ENCODE measurements at regions not wholly inside any gene's neighbourhood (a gene's known extent, or its start where the extent isn't known, plus 50 kb on each side); places are given as distances from the start of the nearest gene placed in this dataset.

DNA sequence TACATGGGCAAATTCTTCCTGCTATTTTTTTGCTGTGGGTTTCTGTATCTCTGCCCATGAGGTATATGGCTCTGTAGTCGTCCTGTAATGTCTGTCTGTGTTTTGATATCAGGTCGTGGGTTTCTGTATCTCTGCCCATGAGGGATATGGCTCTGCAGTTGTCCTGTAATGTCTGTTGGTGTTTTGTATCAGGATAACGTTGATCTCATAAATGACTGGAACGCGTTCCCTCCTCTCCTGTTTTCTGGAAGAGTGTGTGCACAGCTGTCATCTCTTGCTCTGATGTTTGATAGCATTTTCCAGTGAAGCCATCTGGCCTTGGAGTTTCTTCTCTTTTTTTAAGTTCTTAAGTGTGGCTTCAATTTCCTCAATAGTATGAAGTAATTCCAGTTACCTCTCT lies 57.2 kb downstream of the SOX1 start:
- POLR2A ChIA-PET (ENCODE audit: unreplicated experiment), result interaction anchor here (0.7 kb wide), 1 partner anchor 1209 kb away, joined by 3 read pairs; the partner anchor contains the start of gene ANKRD10
- peaks cover 100% of the 10 kb centered on the region for H3K27me3 ChIP-seq (ENCODE audit: insufficient read depth, low read depth)

DNA sequence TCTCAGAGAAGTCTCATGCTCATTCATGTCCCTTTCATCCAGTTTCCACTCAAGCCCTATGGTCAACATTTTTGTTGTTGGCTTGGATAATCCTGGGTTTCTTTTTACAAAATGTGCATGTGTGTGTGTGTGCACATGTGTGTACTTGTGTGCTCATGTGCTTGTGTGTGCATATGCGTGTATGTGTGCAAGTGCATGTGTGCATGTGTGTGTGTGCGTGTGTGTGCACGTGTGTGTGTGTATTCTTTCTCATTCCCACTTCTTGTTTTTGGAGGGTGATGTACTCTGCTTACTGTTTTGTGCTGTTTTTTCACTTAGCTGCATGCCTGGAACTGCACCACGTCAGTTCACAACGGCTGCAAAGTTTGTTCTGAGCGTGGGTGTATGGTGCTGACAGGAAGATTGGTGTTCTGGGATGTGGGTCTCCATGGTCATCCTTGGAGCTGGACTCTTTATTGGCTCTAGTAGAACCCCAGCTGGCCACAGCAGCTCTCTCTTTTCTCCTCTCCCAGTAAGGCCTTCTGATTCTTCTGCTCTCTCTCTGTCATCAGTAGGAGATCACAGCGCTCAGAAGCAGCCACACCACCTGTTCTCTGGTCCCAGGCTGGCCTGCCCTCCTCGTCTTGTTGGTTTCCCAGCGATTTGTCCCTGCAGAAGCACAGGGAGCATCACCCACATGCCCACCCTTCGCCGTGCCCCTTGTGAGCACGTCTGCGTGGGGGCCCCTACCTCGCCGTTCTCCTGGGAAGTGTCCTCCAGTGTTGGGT lies 60.8 kb downstream of the SOX1 start:
- no peaks in the 10 kb centered on the region for H3K36me3 ChIP-seq (ENCODE audit: low read depth)
- no peak overlapping the region for H3K4me3 ChIP-seq
- BruUV-seq (replicated peaks), result no TSS peak
- ChIA-PET POLR2A (ENCODE audit: unreplicated experiment) (no interaction called here), CTCF (no interaction called here)
- no peaks in the 10 kb centered on the region for H3K79me2 ChIP-seq (ENCODE audit: low read depth)
- TF ChIP-seq EZH2 (IDR thresholded peaks at IDR 0.05; ENCODE audit: low read depth) (no peak), CTCF (conservative IDR thresholded peaks at IDR 0.05) (no peak)
- H2AFZ ChIP-seq, result no peak overlapping the region
- no peak overlapping the region for H3K27ac ChIP-seq
- peaks cover 9% of the 10 kb centered on the region; the same call in 1 of the 2 replicates for H4K20me1 ChIP-seq (ENCODE audit: insufficient read depth)
- H3K9me3 ChIP-seq (ENCODE audit: insufficient read depth, low read depth), result no peaks in the 10 kb centered on the region
- no peak for DNase-seq
- no peak overlapping the region for H3K4me2 ChIP-seq
- no peaks in the 10 kb centered on the region for H3K4me1 ChIP-seq (replicated peaks; ENCODE audit: insufficient read depth)
- peaks cover 100% of the 10 kb centered on the region for H3K27me3 ChIP-seq (ENCODE audit: insufficient read depth, low read depth)
- H3F3A ChIP-seq (ENCODE audit: insufficient read depth, low read depth), result no peaks in the 10 kb centered on the region
- intact Hi-C loops (cut with micrococcal nuclease; ENCODE audit: unreplicated experiment), result no loop called here
- no peaks in the 10 kb centered on the region for H3K9me2 ChIP-seq (ENCODE audit: insufficient read depth)

More for the DNA sequence above, 57.2 kb downstream of the SOX1 start:
- no peak for TF ChIP-seq EZH2 (IDR thresholded peaks at IDR 0.05; ENCODE audit: low read depth)
- no peak for TF ChIP-seq CTCF (conservative IDR thresholded peaks at IDR 0.05)
- Histone ChIP-seq H3F3A (ENCODE audit: insufficient read depth, low read depth) (no peaks in the 10 kb centered on the region), H3K79me2 (ENCODE audit: low read depth) (no peaks in the 10 kb centered on the region), H3K9me3 (ENCODE audit: insufficient read depth, low read depth) (no peaks in the 10 kb centered on the region), H3K4me3 (no peak overlapping the region), H3K9me2 (ENCODE audit: insufficient read depth) (no peaks in the 10 kb centered on the region), H3K36me3 (ENCODE audit: low read depth) (no peaks in the 10 kb centered on the region), H3K4me1 (replicated peaks; ENCODE audit: insufficient read depth) (no peaks in the 10 kb centered on the region), H3K4me2 (no peak overlapping the region), H3K27ac (no peak overlapping the region), H4K20me1 (ENCODE audit: insufficient read depth) (peaks cover 6% of the 10 kb centered on the region; the same call in 1 of the 2 replicates), H2AFZ (no peak overlapping the region)
- no peak for DNase-seq
- CTCF ChIA-PET, result no interaction called here
- intact Hi-C loops (cut with micrococcal nuclease; ENCODE audit: unreplicated experiment), result no loop called here
- BruUV-seq (replicated peaks), result no TSS peak

DNA sequence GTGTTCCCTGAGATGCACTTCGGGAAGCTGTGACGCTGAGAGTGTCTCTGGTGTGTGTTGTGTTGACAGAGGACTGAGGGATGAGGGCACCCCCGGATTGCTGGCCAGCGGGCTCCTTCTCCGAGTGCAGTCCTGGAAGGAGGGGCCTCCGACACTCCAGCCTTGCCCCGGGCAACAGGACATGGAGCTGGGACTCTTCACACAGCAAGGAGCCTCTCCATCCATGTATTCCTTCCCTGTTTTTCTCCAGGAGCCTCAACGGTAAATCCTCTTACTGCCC lies 61.3 kb downstream of the SOX1 start:
- Histone ChIP-seq H3K36me3 (ENCODE audit: low read depth) (no peaks in the 10 kb centered on the region), H3K4me3 (no peak overlapping the region), H3K9me2 (ENCODE audit: insufficient read depth) (no peaks in the 10 kb centered on the region), H3F3A (ENCODE audit: insufficient read depth, low read depth) (no peaks in the 10 kb centered on the region), H3K4me1 (replicated peaks; ENCODE audit: insufficient read depth) (no peaks in the 10 kb centered on the region), H2AFZ (no peak overlapping the region), H3K4me2 (no peak overlapping the region), H3K27ac (no peak overlapping the region), H4K20me1 (ENCODE audit: insufficient read depth) (peaks cover 6% of the 10 kb centered on the region; the same call in 1 of the 2 replicates), H3K9me3 (ENCODE audit: insufficient read depth, low read depth) (no peaks in the 10 kb centered on the region), H3K79me2 (ENCODE audit: low read depth) (no peaks in the 10 kb centered on the region), H3K27me3 (ENCODE audit: insufficient read depth, low read depth) (peaks cover 100% of the 10 kb centered on the region)
- TF ChIP-seq CTCF (conservative IDR thresholded peaks at IDR 0.05), result no peak
- TF ChIP-seq EZH2 (IDR thresholded peaks at IDR 0.05; ENCODE audit: low read depth), result no peak
- POLR2A ChIA-PET (ENCODE audit: unreplicated experiment), result no interaction called here
- no TSS peak for BruUV-seq (replicated peaks)
- no peak for DNase-seq
- CTCF ChIA-PET, result no interaction called here
- intact Hi-C loops (cut with micrococcal nuclease; ENCODE audit: unreplicated experiment), result no loop called here

Data from PC-9 (cell line).